RWPE2 (cell line): ENCODE measurements at regions not wholly inside any gene's neighbourhood (a gene's known extent, or its start where the extent isn't known, plus 50 kb on each side); places are given as distances from the start of the nearest gene placed in this dataset.
A peak's percentile ranks its signal among the peaks of the same experiment; 100 is the strongest.

ENCODE experiments used
- ATAC-seq: fragments of 200-7000 bp; cut with Tn5 transposase; 3 replicates; pipeline ENCODE4 v1.9.1; 2021; ENCODE audit warnings: low read depth
- DNase-seq: peaks from one replicate; pipeline ENCODE4 v3.0.0-alpha.2; 2020; ENCODE audit warnings: low spot score
- H3K27ac ChIP-seq: fragments of 450-650 bp; 2 replicates; pipeline ENCODE4 v1.5.1; 2017; ENCODE audit warnings: mild to moderate bottlenecking; ENCODE audit not compliant: poor library complexity, severe bottlenecking
- H3K27me3 ChIP-seq: fragments of 250-450 bp; sonication (Bioruptor Pico); 2 replicates; pipeline ENCODE4 v1.5.1; 2021; ENCODE audit warnings: mild to moderate bottlenecking, moderate library complexity; ENCODE audit not compliant: insufficient read depth, poor library complexity, severe bottlenecking
- H3K36me3 ChIP-seq: fragments of 250-450 bp; sonication (Bioruptor Pico); 2 replicates; pipeline ENCODE4 v1.5.1; 2020; ENCODE audit warnings: low read depth, mild to moderate bottlenecking, moderate library complexity
- H3K4me1 ChIP-seq: fragments of 250-450 bp; sonication (Bioruptor Pico); 2 replicates; pipeline ENCODE4 v1.5.1; 2021; ENCODE audit warnings: mild to moderate bottlenecking, moderate library complexity; ENCODE audit not compliant: insufficient read depth, poor library complexity, severe bottlenecking
- H3K4me3 ChIP-seq: fragments of 250-450 bp; sonication (Bioruptor Pico); 2 replicates; pipeline ENCODE4 v1.5.1; 2021; ENCODE audit warnings: mild to moderate bottlenecking, moderate library complexity; ENCODE audit not compliant: severe bottlenecking
- H3K9me3 ChIP-seq: fragments of 250-450 bp; sonication (Bioruptor Pico); 2 replicates; pipeline ENCODE4 v1.5.1; 2021; ENCODE audit warnings: mild to moderate bottlenecking, moderate library complexity; ENCODE audit not compliant: severe bottlenecking
- CTCF ChIP-seq: fragments of 450-650 bp; IDR thresholded peaks from one replicate; pipeline ENCODE4 v1.5.1; 2017; ENCODE audit warnings: mild to moderate bottlenecking, moderate library complexity; ENCODE audit not compliant: poor library complexity, severe bottlenecking

GRCh38 chr15:61780278-61780980 is 279.8 kb downstream of the VPS13C start:
- H3K4me3 ChIP-seq: no peak overlapping the region
- no peaks in the 10 kb centered on the region for H3K36me3 ChIP-seq
- no peak for TF ChIP-seq CTCF
- no peak overlapping the region for H3K27ac ChIP-seq
- ATAC-seq: peak; percentile 23; the same call in 1 of the 3 replicates
- no peaks in the 10 kb centered on the region for H3K4me1 ChIP-seq
- no peaks in the 10 kb centered on the region for H3K9me3 ChIP-seq
- no peak for DNase-seq
- no peaks in the 10 kb centered on the region for H3K27me3 ChIP-seq

- H3K27me3 ChIP-seq: no peaks in the 10 kb centered on the region
- H3K36me3 ChIP-seq: no peaks in the 10 kb centered on the region
- no peak for ATAC-seq
- no peaks in the 10 kb centered on the region for H3K9me3 ChIP-seq
- no peak overlapping the region for H3K4me3 ChIP-seq
- TF ChIP-seq CTCF: no peak
- DNase-seq: no peak
- no peaks in the 10 kb centered on the region for H3K4me1 ChIP-seq
- no peak overlapping the region for H3K27ac ChIP-seq
Observed at GRCh38 chr15:61777689-61778088, 282.6 kb downstream of the VPS13C start.

GRCh38 chr15:61769557-61769956 is 290.7 kb downstream of the VPS13C start:
- no peak for TF ChIP-seq CTCF
- no peak for ATAC-seq
- H3K9me3 ChIP-seq: peaks cover 3% of the 10 kb centered on the region

GRCh38 chr15:61768131-61768530 is 292.1 kb downstream of the VPS13C start:
- DNase-seq: no peak
- TF ChIP-seq CTCF: no peak
- Histone ChIP-seq H3K27me3 (no peaks in the 10 kb centered on the region), H3K4me1 (no peaks in the 10 kb centered on the region), H3K4me3 (no peak overlapping the region), H3K9me3 (peaks cover 3% of the 10 kb centered on the region), H3K27ac (no peak overlapping the region), H3K36me3 (no peaks in the 10 kb centered on the region)
- peak; percentile 68; the same call in 2 of the 3 replicates for ATAC-seq

More at GRCh38 chr15:61769557-61769956, 290.7 kb downstream of the VPS13C start:
- H3K27ac ChIP-seq: no peak overlapping the region
- no peak overlapping the region for H3K4me3 ChIP-seq
- no peaks in the 10 kb centered on the region for H3K27me3 ChIP-seq
- DNase-seq: no peak
- no peaks in the 10 kb centered on the region for H3K36me3 ChIP-seq
- no peaks in the 10 kb centered on the region for H3K4me1 ChIP-seq

GRCh38 chr15:61764981-61765380 is 295.3 kb downstream of the VPS13C start:
- Histone ChIP-seq H3K4me3 (no peak overlapping the region), H3K4me1 (no peaks in the 10 kb centered on the region), H3K27me3 (no peaks in the 10 kb centered on the region), H3K9me3 (no peaks in the 10 kb centered on the region), H3K27ac (no peak overlapping the region), H3K36me3 (no peaks in the 10 kb centered on the region)
- DNase-seq (no peak), ATAC-seq (no peak)
- no peak for TF ChIP-seq CTCF
